ENCODE measurements at regions not wholly inside any gene's neighbourhood (a gene's known extent, or its start where the extent isn't known, plus 50 kb on each side); places are given as distances from the start of the nearest gene placed in this dataset.

DNA sequence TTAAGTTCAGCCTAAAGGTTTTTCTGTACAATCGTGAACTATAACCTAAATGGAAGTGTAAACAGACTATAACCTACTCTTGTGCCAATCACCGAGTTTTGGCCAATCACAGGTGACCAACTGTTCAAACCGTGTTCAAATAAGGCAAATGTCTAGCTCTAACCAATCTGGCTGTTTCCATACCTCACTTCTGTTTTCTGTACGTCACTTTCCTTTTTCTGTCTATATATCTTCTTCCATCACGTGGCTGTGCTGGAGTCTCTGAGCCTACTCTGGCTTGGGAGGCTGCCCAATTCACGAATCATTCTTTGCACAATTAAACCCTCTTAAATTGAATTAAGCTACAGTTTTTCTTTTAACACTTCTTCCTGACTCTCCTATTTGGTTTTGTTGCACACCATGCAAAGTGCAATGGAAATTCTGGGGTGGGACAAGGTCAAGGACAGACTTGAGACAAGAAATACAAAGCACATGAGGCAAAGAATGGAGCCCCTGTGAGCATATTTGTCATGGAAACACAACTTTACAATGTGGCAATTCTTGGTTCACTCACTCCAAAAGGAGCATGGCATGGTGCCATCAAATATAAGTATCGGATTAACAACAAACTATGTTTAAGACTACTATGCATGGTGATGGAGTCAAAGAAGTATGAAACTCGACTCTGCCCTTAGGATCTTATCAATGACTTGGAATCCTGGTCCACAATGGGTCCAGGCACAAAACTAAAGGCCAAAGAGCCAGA is 115.7 kb upstream of the FAM9B start:
- no peak for TF ChIP-seq CTCF (IDR thresholded peaks at IDR 0.05; ENCODE audit: low read depth, low read length)
- Histone ChIP-seq H3K9me3 (ENCODE audit: control insufficient read depth, insufficient read depth, low read length) (peaks cover 5% of the 10 kb centered on the region; the same call in 1 of the 2 replicates), H3K27ac (ENCODE audit: low read depth, low read length) (peak overlapping the region; percentile 84), H3K4me3 (ENCODE audit: low read depth, low read length) (no peak overlapping the region), H3K27me3 (ENCODE audit: control insufficient read depth, insufficient read depth, low read length) (no peaks in the 10 kb centered on the region)
- CTCF ChIA-PET = no interaction called here
- DNase-seq (ENCODE audit: low read depth, low spot score) = no peak
- POLR2A ChIA-PET = no interaction called here

- no peak for DNase-seq (ENCODE audit: low read depth, low spot score)
- ChIA-PET CTCF (no interaction called here), POLR2A (no interaction called here)
- peaks cover 5% of the 10 kb centered on the region; the same call in 1 of the 2 replicates for H3K9me3 ChIP-seq (ENCODE audit: control insufficient read depth, insufficient read depth, low read length)
- no peak overlapping the region for H3K4me3 ChIP-seq (ENCODE audit: low read depth, low read length)
- H3K27ac ChIP-seq (ENCODE audit: low read depth, low read length) = no peak overlapping the region
- H3K27me3 ChIP-seq (ENCODE audit: control insufficient read depth, insufficient read depth, low read length) = no peaks in the 10 kb centered on the region
- TF ChIP-seq CTCF (IDR thresholded peaks at IDR 0.05; ENCODE audit: low read depth, low read length) = no peak
Observed at GRCh38 chrX:9151772-9152307, 117.9 kb upstream of the FAM9B start.

GRCh38 chrX:9153300-9153699 is 119.4 kb upstream of the FAM9B start:
- DNase-seq (ENCODE audit: low read depth, low spot score) = no peak
- peaks cover 5% of the 10 kb centered on the region; the same call in 1 of the 2 replicates for H3K9me3 ChIP-seq (ENCODE audit: control insufficient read depth, insufficient read depth, low read length)
- ChIA-PET CTCF (no interaction called here), POLR2A (interaction anchor here (0.7 kb wide), 1 partner anchor 11 kb away, joined by 8 read pairs; no protein-coding TSS in a partner anchor)
- TF ChIP-seq CTCF (IDR thresholded peaks at IDR 0.05; ENCODE audit: low read depth, low read length) = no peak
- H3K27me3 ChIP-seq (ENCODE audit: control insufficient read depth, insufficient read depth, low read length) = no peaks in the 10 kb centered on the region
- H3K27ac ChIP-seq (ENCODE audit: low read depth, low read length) = no peak overlapping the region
- no peak overlapping the region for H3K4me3 ChIP-seq (ENCODE audit: low read depth, low read length)

DNA sequence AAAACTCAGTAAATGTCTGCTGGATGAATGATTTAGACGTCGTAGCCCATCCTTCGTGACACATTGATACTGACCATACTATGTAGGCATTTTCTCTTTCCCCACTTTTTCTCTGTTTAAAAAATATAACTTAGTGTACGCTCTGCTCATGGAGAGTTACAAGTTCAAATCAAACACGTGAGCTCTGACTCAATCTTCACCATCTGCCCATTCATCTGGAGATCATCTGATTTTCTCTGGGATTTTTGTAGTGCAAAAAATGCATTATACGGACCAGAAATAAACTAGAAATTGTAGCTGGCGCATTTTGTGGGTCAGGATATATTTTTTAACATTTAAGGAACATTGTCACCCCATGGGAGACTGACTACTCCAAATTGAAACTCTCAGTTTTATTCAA is 124.7 kb upstream of the FAM9B start:
- no peaks in the 10 kb centered on the region for H3K9me3 ChIP-seq (ENCODE audit: control insufficient read depth, insufficient read depth, low read length)
- no peak for DNase-seq (ENCODE audit: low read depth, low spot score)
- no peaks in the 10 kb centered on the region for H3K27me3 ChIP-seq (ENCODE audit: control insufficient read depth, insufficient read depth, low read length)
- H3K27ac ChIP-seq (ENCODE audit: low read depth, low read length) = no peak overlapping the region
- H3K4me3 ChIP-seq (ENCODE audit: low read depth, low read length) = no peak overlapping the region
- CTCF ChIA-PET = no interaction called here
- no peak for TF ChIP-seq CTCF (IDR thresholded peaks at IDR 0.05; ENCODE audit: low read depth, low read length)
- POLR2A ChIA-PET = no interaction called here

GRCh38 chrX:9160698-9161329 is 126.9 kb upstream of the FAM9B start:
- no peak for DNase-seq (ENCODE audit: low read depth, low spot score)

More at GRCh38 chrX:9160698-9161329, 126.9 kb upstream of the FAM9B start:
- Histone ChIP-seq H3K4me3 (ENCODE audit: low read depth, low read length) (no peak overlapping the region), H3K9me3 (ENCODE audit: control insufficient read depth, insufficient read depth, low read length) (no peaks in the 10 kb centered on the region), H3K27me3 (ENCODE audit: control insufficient read depth, insufficient read depth, low read length) (no peaks in the 10 kb centered on the region), H3K27ac (ENCODE audit: low read depth, low read length) (no peak overlapping the region)
- CTCF ChIA-PET = no interaction called here
- no peak for TF ChIP-seq CTCF (IDR thresholded peaks at IDR 0.05; ENCODE audit: low read depth, low read length)
- POLR2A ChIA-PET = no interaction called here

Data from AG04450 (cell line).